Activated CD4-positive, alpha-beta T cell treated with anti-CD3 and anti-CD28 coated beads, Interleukin-2, amount 10 ng/mL, durations not matched to agents 7 days and 5 days (primary cell): ENCODE measurements at regions not wholly inside any gene's neighbourhood (a gene's known extent, or its start where the extent isn't known, plus 50 kb on each side); places are given as distances from the start of the nearest gene placed in this dataset.

Experiments used
- CTCF ChIA-PET: fragments of 350-600 bp; sonication (Branson Sonifier 250); formaldehyde crosslinking; loops from one replicate; lab custom pipeline; 2021; ENCODE audit warnings: antibody characterized with exemption; lab: Charles Lee
- POLR2A ChIA-PET: fragments of 350-600 bp; sonication (Branson Sonifier 250); formaldehyde crosslinking; loops from one replicate; lab custom pipeline; 2021; ENCODE audit warnings: antibody characterized with exemption; lab: Charles Lee
- DNase-seq: peaks from one replicate; pipeline ENCODE4 v3.0.0-alpha.2; 2020
- H3K27ac Mint-ChIP-seq: one replicate; pipeline ENCODE4 v1.8.0; 2021; ENCODE audit warnings: mild to moderate bottlenecking, moderate library complexity, mixed read lengths
- H3K27me3 Mint-ChIP-seq: one replicate; pipeline ENCODE4 v1.8.0; 2021; ENCODE audit warnings: mixed read lengths
- H3K36me3 Mint-ChIP-seq: one replicate; pipeline ENCODE4 v1.8.0; 2021; ENCODE audit warnings: low read depth, mixed read lengths
- H3K4me1 Mint-ChIP-seq: one replicate; pipeline ENCODE4 v1.8.0; 2021; ENCODE audit warnings: mixed read lengths
- H3K4me3 Mint-ChIP-seq: one replicate; pipeline ENCODE4 v1.8.0; 2021; ENCODE audit warnings: mild to moderate bottlenecking, moderate library complexity, mixed read lengths
- H3K9me3 Mint-ChIP-seq: one replicate; pipeline ENCODE4 v1.8.0; 2021; ENCODE audit warnings: mixed read lengths

DNA sequence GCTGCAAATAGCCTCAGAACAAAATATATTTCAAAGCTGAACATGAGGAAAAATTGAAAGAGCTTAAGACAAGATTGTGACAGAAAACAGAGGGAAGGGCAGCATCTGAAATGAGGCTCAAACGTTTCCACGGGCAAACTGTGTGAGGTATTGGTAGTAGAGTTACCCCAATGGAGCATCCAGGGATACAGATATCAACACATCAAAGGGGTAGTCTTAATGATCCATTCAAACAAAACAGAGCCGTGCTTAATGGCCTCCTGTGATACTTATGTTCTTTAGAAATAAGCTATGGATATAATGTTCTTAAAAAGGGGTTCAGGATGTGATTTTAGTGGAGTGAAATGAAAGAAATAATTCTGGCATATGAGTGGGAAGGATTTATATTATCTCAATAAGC lies 430.3 kb upstream of the PDZRN3 start:
- DNase-seq, result no peak
- Mint-ChIP-seq H3K27ac (no peak overlapping the region), H3K36me3 (no peaks in the 10 kb centered on the region), H3K27me3 (no peaks in the 10 kb centered on the region), H3K4me1 (no peaks in the 10 kb centered on the region), H3K4me3 (no peak overlapping the region), H3K9me3 (no peaks in the 10 kb centered on the region)
- CTCF ChIA-PET, result no interaction called here
- POLR2A ChIA-PET, result no interaction called here

DNA sequence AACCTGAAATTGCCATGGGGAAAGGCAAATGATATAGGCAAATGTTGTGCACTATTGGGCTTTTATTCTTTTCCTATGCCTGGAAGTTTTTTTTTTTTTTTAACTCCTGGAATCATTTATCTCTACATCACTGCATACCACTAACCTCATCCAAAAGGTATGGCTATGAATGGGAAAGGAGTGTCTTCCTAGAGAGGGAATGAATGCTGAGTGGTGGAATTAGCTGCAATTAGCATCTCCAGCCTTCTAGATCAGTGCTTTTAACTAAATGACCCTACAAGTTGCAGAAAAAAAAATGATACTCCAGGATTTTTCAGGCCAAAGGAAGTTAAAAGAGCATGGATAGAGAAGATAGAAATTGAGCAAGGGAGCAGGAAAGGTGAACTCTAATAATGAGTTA lies 429.8 kb upstream of the PDZRN3 start:
- Mint-ChIP-seq H3K4me1 (no peaks in the 10 kb centered on the region), H3K36me3 (no peaks in the 10 kb centered on the region), H3K27ac (no peak overlapping the region), H3K9me3 (no peaks in the 10 kb centered on the region), H3K27me3 (no peaks in the 10 kb centered on the region), H3K4me3 (no peak overlapping the region)
- ChIA-PET CTCF (no interaction called here), POLR2A (no interaction called here)
- DNase-seq, result no peak

DNA sequence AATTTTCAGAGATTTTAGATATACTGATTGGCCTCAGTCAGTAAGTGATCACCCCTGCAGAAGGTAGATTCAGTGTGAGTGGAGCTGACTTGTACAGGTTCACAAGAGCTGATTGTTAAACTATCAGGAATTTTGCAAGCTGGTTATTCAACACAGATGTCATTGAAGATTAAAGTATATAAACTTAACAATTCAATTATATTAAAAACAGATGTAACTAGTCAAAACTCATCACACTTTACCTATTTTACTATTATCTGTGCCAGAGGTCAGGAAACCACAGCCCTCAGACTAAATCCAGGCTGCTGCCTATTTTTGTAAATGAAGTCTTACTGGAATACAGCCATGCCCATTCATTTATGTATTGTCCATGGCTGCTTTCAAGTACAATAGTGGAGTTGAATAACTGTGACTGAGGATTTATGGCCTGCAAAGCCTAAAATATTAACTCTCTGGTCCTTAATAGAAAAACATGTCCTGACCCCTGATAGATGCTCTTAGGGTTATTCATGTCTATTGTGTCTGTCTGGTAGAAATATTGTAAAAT lies 429.3 kb upstream of the PDZRN3 start:
- POLR2A ChIA-PET, result no interaction called here

GRCh38 chr3:74049444-74049843 lies 424.7 kb upstream of the PDZRN3 start:
- Mint-ChIP-seq H3K9me3 (no peaks in the 10 kb centered on the region), H3K27me3 (no peaks in the 10 kb centered on the region), H3K4me3 (no peak overlapping the region), H3K36me3 (no peaks in the 10 kb centered on the region), H3K4me1 (no peaks in the 10 kb centered on the region), H3K27ac (no peak overlapping the region)
- no peak for DNase-seq
- ChIA-PET POLR2A (no interaction called here), CTCF (no interaction called here)

More for the DNA sequence above, 429.3 kb upstream of the PDZRN3 start:
- Mint-ChIP-seq H3K4me1 (no peaks in the 10 kb centered on the region), H3K4me3 (no peak overlapping the region), H3K36me3 (no peaks in the 10 kb centered on the region), H3K27me3 (no peaks in the 10 kb centered on the region), H3K27ac (no peak overlapping the region), H3K9me3 (no peaks in the 10 kb centered on the region)
- no peak for DNase-seq
- CTCF ChIA-PET, result no interaction called here

DNA sequence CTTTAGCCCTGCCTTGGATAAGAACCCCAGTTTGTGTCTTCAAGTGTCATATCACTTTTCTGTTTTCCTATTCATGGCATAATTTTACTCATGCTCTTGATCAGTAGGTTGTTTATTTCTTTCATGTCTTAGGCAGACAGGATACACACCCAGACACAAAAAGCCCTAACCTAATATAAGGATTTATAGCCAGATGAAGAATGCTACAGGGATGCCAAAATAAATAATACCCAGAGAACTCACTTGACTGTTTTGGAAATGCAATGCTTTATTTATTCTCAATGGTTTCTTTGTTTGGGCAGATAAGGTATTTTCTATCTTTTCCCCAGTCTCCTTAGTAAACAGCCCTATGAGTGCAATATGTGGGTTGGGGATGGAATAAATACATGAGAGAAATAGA lies 424.0 kb upstream of the PDZRN3 start:
- Mint-ChIP-seq H3K36me3 (no peaks in the 10 kb centered on the region), H3K27me3 (no peaks in the 10 kb centered on the region), H3K9me3 (no peaks in the 10 kb centered on the region), H3K4me3 (no peak overlapping the region), H3K27ac (no peak overlapping the region), H3K4me1 (no peaks in the 10 kb centered on the region)
- CTCF ChIA-PET, result no interaction called here
- DNase-seq, result no peak
- POLR2A ChIA-PET, result no interaction called here

- Mint-ChIP-seq H3K4me3 (no peak overlapping the region), H3K27ac (no peak overlapping the region), H3K9me3 (no peaks in the 10 kb centered on the region), H3K4me1 (no peaks in the 10 kb centered on the region), H3K36me3 (no peaks in the 10 kb centered on the region), H3K27me3 (no peaks in the 10 kb centered on the region)
- ChIA-PET POLR2A (no interaction called here), CTCF (no interaction called here)
- no peak for DNase-seq
Measured at GRCh38 chr3:74045000-74045399, 420.3 kb upstream of the PDZRN3 start.

GRCh38 chr3:74041068-74041675 lies 416.4 kb upstream of the PDZRN3 start:
- H3K4me3 Mint-ChIP-seq, result no peak overlapping the region
- no peaks in the 10 kb centered on the region for H3K9me3 Mint-ChIP-seq
- ChIA-PET CTCF (no interaction called here), POLR2A (no interaction called here)
- H3K4me1 Mint-ChIP-seq, result no peaks in the 10 kb centered on the region
- H3K36me3 Mint-ChIP-seq, result no peaks in the 10 kb centered on the region
- no peaks in the 10 kb centered on the region for H3K27me3 Mint-ChIP-seq
- no peak overlapping the region for H3K27ac Mint-ChIP-seq
- no peak for DNase-seq

- no peaks in the 10 kb centered on the region for H3K36me3 Mint-ChIP-seq
- no peaks in the 10 kb centered on the region for H3K27me3 Mint-ChIP-seq
- no peak overlapping the region for H3K4me3 Mint-ChIP-seq
- ChIA-PET CTCF (no interaction called here), POLR2A (no interaction called here)
- DNase-seq, result no peak
- H3K9me3 Mint-ChIP-seq, result no peaks in the 10 kb centered on the region
- H3K4me1 Mint-ChIP-seq, result no peaks in the 10 kb centered on the region
- H3K27ac Mint-ChIP-seq, result no peak overlapping the region
Measured at GRCh38 chr3:74039105-74039504, 414.4 kb upstream of the PDZRN3 start.

DNA sequence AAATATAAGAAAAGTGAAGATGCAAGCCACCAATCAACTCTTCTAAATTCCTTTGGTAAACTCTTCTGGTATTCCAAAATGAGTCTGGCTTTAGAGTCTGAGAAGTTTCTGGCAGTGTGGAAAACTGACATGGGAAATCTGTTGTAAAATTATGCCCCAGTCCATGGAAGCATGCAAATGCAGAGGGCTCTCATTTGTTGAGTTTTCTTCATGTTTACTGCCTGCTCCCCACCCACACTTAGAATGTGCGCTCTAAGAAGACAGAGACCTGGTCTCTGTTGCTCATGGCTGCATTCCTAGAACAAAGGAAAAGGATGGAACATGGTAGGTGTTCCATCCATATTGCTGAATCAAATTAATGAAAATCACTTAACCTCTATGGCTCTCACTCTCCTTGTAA lies 411.8 kb upstream of the PDZRN3 start:
- CTCF ChIA-PET, result no interaction called here
- H3K27ac Mint-ChIP-seq, result no peak overlapping the region

GRCh38 chr3:74036102-74036501 lies 411.4 kb upstream of the PDZRN3 start:
- no peaks in the 10 kb centered on the region for H3K27me3 Mint-ChIP-seq
- H3K4me3 Mint-ChIP-seq, result no peak overlapping the region
- ChIA-PET CTCF (no interaction called here), POLR2A (no interaction called here)
- H3K27ac Mint-ChIP-seq, result no peak overlapping the region
- no peak for DNase-seq
- H3K36me3 Mint-ChIP-seq, result no peaks in the 10 kb centered on the region
- no peaks in the 10 kb centered on the region for H3K9me3 Mint-ChIP-seq
- H3K4me1 Mint-ChIP-seq, result no peaks in the 10 kb centered on the region

More for the DNA sequence above, 411.8 kb upstream of the PDZRN3 start:
- DNase-seq, result no peak
- Mint-ChIP-seq H3K27me3 (no peaks in the 10 kb centered on the region), H3K4me3 (no peak overlapping the region), H3K36me3 (no peaks in the 10 kb centered on the region), H3K9me3 (no peaks in the 10 kb centered on the region), H3K4me1 (no peaks in the 10 kb centered on the region)
- POLR2A ChIA-PET, result no interaction called here

- Mint-ChIP-seq H3K9me3 (peaks cover 3% of the 10 kb centered on the region), H3K27me3 (no peaks in the 10 kb centered on the region), H3K36me3 (no peaks in the 10 kb centered on the region), H3K4me3 (no peak overlapping the region), H3K4me1 (no peaks in the 10 kb centered on the region), H3K27ac (no peak overlapping the region)
- ChIA-PET CTCF (no interaction called here), POLR2A (no interaction called here)
- DNase-seq, result no peak
Measured at GRCh38 chr3:74033806-74034205, 409.1 kb upstream of the PDZRN3 start.

- Mint-ChIP-seq H3K4me1 (no peaks in the 10 kb centered on the region), H3K4me3 (no peak overlapping the region), H3K9me3 (peaks cover 3% of the 10 kb centered on the region), H3K27ac (no peak overlapping the region), H3K36me3 (no peaks in the 10 kb centered on the region), H3K27me3 (no peaks in the 10 kb centered on the region)
- DNase-seq, result no peak
- ChIA-PET CTCF (no interaction called here), POLR2A (no interaction called here)
Measured at GRCh38 chr3:74033381-74033780, 408.6 kb upstream of the PDZRN3 start.

GRCh38 chr3:74027121-74027520 lies 402.4 kb upstream of the PDZRN3 start:
- ChIA-PET POLR2A (no interaction called here), CTCF (no interaction called here)
- no peaks in the 10 kb centered on the region for H3K27me3 Mint-ChIP-seq
- DNase-seq, result no peak
- peaks cover 5% of the 10 kb centered on the region for H3K9me3 Mint-ChIP-seq
- no peak overlapping the region for H3K27ac Mint-ChIP-seq
- no peaks in the 10 kb centered on the region for H3K36me3 Mint-ChIP-seq
- no peak overlapping the region for H3K4me3 Mint-ChIP-seq
- H3K4me1 Mint-ChIP-seq, result no peaks in the 10 kb centered on the region

GRCh38 chr3:74023395-74023794 lies 398.7 kb upstream of the PDZRN3 start:
- POLR2A ChIA-PET, result no interaction called here
- H3K9me3 Mint-ChIP-seq, result peaks cover 2% of the 10 kb centered on the region
- no peaks in the 10 kb centered on the region for H3K4me1 Mint-ChIP-seq
- no peak overlapping the region for H3K4me3 Mint-ChIP-seq
- no peak for DNase-seq
- no peak overlapping the region for H3K27ac Mint-ChIP-seq
- no peaks in the 10 kb centered on the region for H3K27me3 Mint-ChIP-seq
- no peaks in the 10 kb centered on the region for H3K36me3 Mint-ChIP-seq
- CTCF ChIA-PET, result no interaction called here
